GM18951 (cell line): ENCODE measurements at regions not wholly inside any gene's neighbourhood (a gene's known extent, or its start where the extent isn't known, plus 50 kb on each side); places are given as distances from the start of the nearest gene placed in this dataset.
"Not testable (repeated sequence)": the region's sequence is repeated elsewhere in the genome, so short reads cannot be mapped to it uniquely, and the experiment has no call there.

ENCODE experiments used
- POLR2A ChIP-seq: IDR thresholded peaks from 4 replicates; pipeline ENCODE4 v1.6.1; 2011; ENCODE audit warnings: mild to moderate bottlenecking; ENCODE audit not compliant: insufficient read length, insufficient read depth; ENCODE audit errors: extremely low read depth
- in situ Hi-C: fragments of 300-500 bp; cut with MboI; formaldehyde crosslinking; loops from one replicate; pipeline ENCODE4 v1.12.0; 2022; ENCODE audit warnings: low sequenced_read_pairs, mixed read lengths, inconsistent platforms; ENCODE audit not compliant: unreplicated experiment

- TF ChIP-seq POLR2A, result no peak
- in situ Hi-C loops, result no loop called here
Observed at GRCh38 chr6:163741342-163741741, 326.8 kb downstream of the QKI start.

- TF ChIP-seq POLR2A, result no peak
- in situ Hi-C loops, result no loop called here
Observed at GRCh38 chr6:163739966-163740365, 325.4 kb downstream of the QKI start.

GRCh38 chr6:163739408-163739725 is 324.8 kb downstream of the QKI start:
- in situ Hi-C loops, result no loop called here
- no peak for TF ChIP-seq POLR2A

DNA sequence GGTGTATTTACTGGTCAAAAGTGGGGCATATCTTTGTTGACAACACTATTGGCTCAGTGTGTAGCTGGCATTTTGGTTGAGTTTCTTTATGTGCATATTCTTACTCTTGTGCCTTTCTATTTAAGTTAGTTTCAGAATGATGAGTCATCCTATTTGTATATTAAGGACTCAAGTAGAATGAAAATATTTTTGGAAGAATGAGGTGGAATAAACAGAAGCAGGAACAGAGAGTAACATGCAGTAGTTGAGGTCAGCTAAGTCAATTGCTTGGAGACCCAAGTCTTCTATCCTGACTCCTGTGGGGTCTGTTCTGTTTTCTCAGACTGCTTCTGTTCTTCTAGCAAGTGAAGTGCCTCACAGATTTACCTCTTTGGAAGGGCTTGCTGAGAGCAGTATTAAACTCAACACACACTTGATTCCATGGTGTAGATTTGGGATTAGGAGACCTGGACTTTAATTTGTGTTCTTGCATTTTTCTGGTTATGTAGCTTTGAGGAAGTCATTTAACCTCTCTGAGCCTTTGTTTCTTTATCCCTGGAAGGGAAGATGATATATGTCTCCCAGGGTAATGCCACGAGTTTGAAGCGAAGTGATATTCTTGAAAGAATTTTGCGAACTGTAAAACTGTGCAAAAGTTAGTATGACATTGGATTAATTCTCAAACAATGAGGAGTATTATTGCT is 324.3 kb downstream of the QKI start:
- in situ Hi-C loops, result no loop called here
- no peak for TF ChIP-seq POLR2A

- no peak for TF ChIP-seq POLR2A
- in situ Hi-C loops, result no loop called here
Observed at GRCh38 chr6:163738304-163738703, 323.8 kb downstream of the QKI start.

- TF ChIP-seq POLR2A, result no peak
- in situ Hi-C loops, result no loop called here
Observed at GRCh38 chr6:163735076-163735475, 320.6 kb downstream of the QKI start.

DNA sequence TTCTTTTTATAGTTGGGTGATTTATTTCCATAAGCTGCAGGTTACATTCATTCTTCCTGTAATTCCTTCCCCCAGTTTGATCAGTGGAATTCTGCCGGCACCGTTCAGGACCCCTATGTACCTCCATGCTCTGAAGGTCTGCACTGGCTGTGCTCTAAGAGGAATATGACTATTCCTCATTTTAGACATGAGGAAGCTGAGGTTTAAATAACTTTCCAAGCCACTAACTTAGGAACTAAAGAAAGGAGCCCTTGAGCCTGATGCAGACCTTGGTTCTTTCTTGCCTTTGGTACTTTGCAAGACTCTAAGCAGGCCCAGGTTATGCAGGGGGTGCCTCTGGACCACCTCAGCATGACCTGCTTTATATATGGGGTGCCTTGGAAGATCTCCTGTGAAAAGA is 318.5 kb downstream of the QKI start:
- TF ChIP-seq POLR2A, result no peak
- in situ Hi-C loops, result no loop called here

GRCh38 chr6:163732479-163732878 is 318.0 kb downstream of the QKI start:
- TF ChIP-seq POLR2A, result no peak
- in situ Hi-C loops, result no loop called here

GRCh38 chr6:163732014-163732351 is 317.5 kb downstream of the QKI start:
- in situ Hi-C loops, result not testable (repeated sequence)

DNA sequence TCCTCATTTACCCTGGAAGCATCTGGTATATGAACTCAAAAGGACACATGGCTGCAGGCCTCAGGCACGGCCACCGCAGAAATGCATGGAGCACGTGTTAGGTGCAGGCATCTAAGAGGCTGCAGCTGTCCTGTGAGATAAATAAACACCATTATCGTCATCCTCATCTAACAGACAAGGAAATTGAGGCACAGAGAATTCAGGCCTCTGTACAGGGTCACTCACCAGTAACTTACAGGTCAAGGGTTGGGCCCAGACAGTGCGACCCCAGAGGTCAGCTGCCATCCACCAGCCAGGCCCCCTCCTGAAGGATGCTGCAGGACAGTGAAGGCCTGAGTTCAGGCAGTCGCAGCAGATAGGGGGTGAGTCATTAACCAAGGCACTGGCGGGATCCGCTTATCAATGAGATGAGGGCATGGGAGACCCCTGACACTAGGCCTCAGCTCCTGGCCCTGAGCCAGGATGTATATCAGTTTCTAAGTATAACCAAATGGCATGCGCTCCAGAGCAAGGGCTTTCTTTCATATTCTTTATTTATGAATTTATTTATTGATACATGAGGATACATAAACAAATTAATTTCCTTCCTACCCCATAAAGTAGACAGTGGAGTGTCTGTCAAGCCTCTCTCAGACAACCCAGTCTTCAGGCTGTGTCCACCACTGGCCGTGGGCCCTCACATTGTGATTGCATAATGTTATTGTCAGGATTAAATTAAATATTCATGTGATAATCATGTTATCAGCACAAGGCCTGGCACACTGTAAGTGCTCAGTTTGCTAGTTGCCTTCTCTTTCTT is 316.9 kb downstream of the QKI start:
- no peak for TF ChIP-seq POLR2A
- in situ Hi-C loops, result no loop called here

GRCh38 chr6:163730246-163731210 is 316.0 kb downstream of the QKI start:
- no peak for TF ChIP-seq POLR2A
- in situ Hi-C loops, result no loop called here

GRCh38 chr6:163729127-163729872 is 314.8 kb downstream of the QKI start:
- in situ Hi-C loops, result no loop called here
- TF ChIP-seq POLR2A, result no peak
